Calu3 (cell line): ENCODE measurements at regions not wholly inside any gene's neighbourhood (a gene's known extent, or its start where the extent isn't known, plus 50 kb on each side); places are given as distances from the start of the nearest gene placed in this dataset.

ENCODE experiments used
- BruUV-seq: library from RNA; stranded (reverse); fragments of 400-500 nt; replicated peaks from 2 replicates; lab custom pipeline; 2021; lab: Mats Ljungman, UMichigan
- CTCF ChIA-PET: fragments of 300-600 bp; sonication (Branson Sonifier 250); formaldehyde crosslinking; loops from one replicate; lab custom pipeline; 2022; ENCODE audit warnings: antibody characterized with exemption; lab: Charles Lee
- DNase-seq: peaks from one replicate; pipeline ENCODE4 v3.0.0; 2022
- H3K27ac Mint-ChIP-seq: one replicate; pipeline ENCODE4 v1.8.0; 2022; ENCODE audit warnings: mixed read lengths; ENCODE audit not compliant: unreplicated experiment
- H3K27me3 Mint-ChIP-seq: one replicate; pipeline ENCODE4 v1.8.0; 2022; ENCODE audit warnings: mixed read lengths; ENCODE audit not compliant: unreplicated experiment
- H3K36me3 Mint-ChIP-seq: one replicate; pipeline ENCODE4 v1.8.0; 2022; ENCODE audit warnings: mild to moderate bottlenecking, moderate library complexity, mixed read lengths; ENCODE audit not compliant: insufficient read depth, unreplicated experiment
- H3K4me1 Mint-ChIP-seq: one replicate; pipeline ENCODE4 v1.8.0; 2022; ENCODE audit warnings: mild to moderate bottlenecking, low read depth, mixed read lengths; ENCODE audit not compliant: unreplicated experiment
- H3K4me3 Mint-ChIP-seq: one replicate; pipeline ENCODE4 v1.8.0; 2022; ENCODE audit warnings: mild to moderate bottlenecking, low read depth, moderate library complexity, mixed read lengths; ENCODE audit not compliant: unreplicated experiment
- H3K9me3 Mint-ChIP-seq: one replicate; pipeline ENCODE4 v1.8.0; 2022; ENCODE audit warnings: low read depth, mixed read lengths; ENCODE audit not compliant: unreplicated experiment
- CTCF ChIP-seq: fragments of 200-600 bp; IDR thresholded peaks from one replicate; pipeline ENCODE4 v1.8.0; 2022; ENCODE audit warnings: antibody characterized with exemption; ENCODE audit not compliant: unreplicated experiment
- intact Hi-C: fragments of 100-400 bp; cut with micrococcal nuclease; formaldehyde crosslinking; loops from one replicate; pipeline ENCODE4 v1.10.0; 2022; ENCODE audit not compliant: unreplicated experiment

- no TSS peak for BruUV-seq
- Mint-ChIP-seq H3K4me1 (peaks cover 7% of the 10 kb centered on the region), H3K27ac (no peak overlapping the region), H3K9me3 (no peaks in the 10 kb centered on the region), H3K27me3 (peaks cover 57% of the 10 kb centered on the region), H3K36me3 (no peaks in the 10 kb centered on the region), H3K4me3 (no peak overlapping the region)
- peak; percentile 26 for TF ChIP-seq CTCF
- CTCF ChIA-PET, result interaction anchor here (0.6 to 1.8 kb wide), 8 partner anchors 9 to 186 kb away, joined by 3 to 13 read pairs (median 4); no protein-coding TSS in a partner anchor
- intact Hi-C loops, result no loop called here
- DNase-seq, result peak; percentile 85
These were observed 66.5 kb upstream of the LRRN2 start for GRCh38 chr1:204751883-204752687.

- no TSS peak for BruUV-seq
These were observed 67.1 kb upstream of the LRRN2 start for GRCh38 chr1:204752688-204753040.

GRCh38 chr1:204754821-204755220, 69.3 kb upstream of the LRRN2 start:
- Mint-ChIP-seq H3K27me3 (peaks cover 60% of the 10 kb centered on the region), H3K27ac (no peak overlapping the region), H3K36me3 (no peaks in the 10 kb centered on the region), H3K9me3 (no peaks in the 10 kb centered on the region), H3K4me3 (no peak overlapping the region), H3K4me1 (peaks cover 7% of the 10 kb centered on the region)
- no peak for TF ChIP-seq CTCF
- DNase-seq, result no peak
- no TSS peak for BruUV-seq
- intact Hi-C loops, result no loop called here
- CTCF ChIA-PET, result interaction anchor here (1.2 to 1.4 kb wide), 2 partner anchors 8 to 9 kb away, joined by 5 to 6 read pairs; no protein-coding TSS in a partner anchor

More at GRCh38 chr1:204752688-204753040, 67.1 kb upstream of the LRRN2 start:
- intact Hi-C loops, result no loop called here
- CTCF ChIA-PET, result interaction anchor here (1.2 to 1.8 kb wide), 6 partner anchors 8 to 187 kb away, joined by 3 to 13 read pairs (median 4); no protein-coding TSS in a partner anchor
- Mint-ChIP-seq H3K9me3 (no peaks in the 10 kb centered on the region), H3K4me1 (peaks cover 7% of the 10 kb centered on the region), H3K4me3 (no peak overlapping the region), H3K27me3 (peaks cover 57% of the 10 kb centered on the region), H3K27ac (no peak overlapping the region), H3K36me3 (no peaks in the 10 kb centered on the region)
- no peak for DNase-seq
- TF ChIP-seq CTCF, result no peak

GRCh38 chr1:204756349-204756748, 70.8 kb upstream of the LRRN2 start:
- Mint-ChIP-seq H3K27me3 (peaks cover 60% of the 10 kb centered on the region), H3K9me3 (no peaks in the 10 kb centered on the region), H3K4me1 (peaks cover 4% of the 10 kb centered on the region), H3K36me3 (no peaks in the 10 kb centered on the region), H3K4me3 (no peak overlapping the region), H3K27ac (no peak overlapping the region)
- BruUV-seq, result no TSS peak
- DNase-seq, result no peak
- CTCF ChIA-PET, result no interaction called here
- intact Hi-C loops, result no loop called here
- no peak for TF ChIP-seq CTCF
